NCI-H345 (cell line): ENCODE measurements at regions not wholly inside any gene's neighbourhood (a gene's known extent, or its start where the extent isn't known, plus 50 kb on each side); places are given as distances from the start of the nearest gene placed in this dataset.
A peak's percentile ranks its signal among the peaks of the same experiment; 100 is the strongest.

Experiments used
- DNase-seq: peaks from one replicate; lab custom pipeline; 2025; lab: John Stamatoyannopoulos, UW

GRCh38 chr11:87425391-87425790 lies 387.7 kb downstream of the TMEM135 start:
- no peak for DNase-seq

- no peak for DNase-seq
Observed at GRCh38 chr11:87423161-87423560, 385.4 kb downstream of the TMEM135 start.

- DNase-seq: no peak
Observed at GRCh38 chr11:87422566-87422965, 384.8 kb downstream of the TMEM135 start.

- DNase-seq: peak; percentile 81
Observed at GRCh38 chr11:87421422-87421821, 383.7 kb downstream of the TMEM135 start.

GRCh38 chr11:87417951-87418350 lies 380.2 kb downstream of the TMEM135 start:
- DNase-seq: no peak

- no peak for DNase-seq
Observed at GRCh38 chr11:87405843-87406242, 368.1 kb downstream of the TMEM135 start.

GRCh38 chr11:87405356-87405755 lies 367.6 kb downstream of the TMEM135 start:
- DNase-seq: no peak

GRCh38 chr11:87401653-87402052 lies 363.9 kb downstream of the TMEM135 start:
- no peak for DNase-seq

- no peak for DNase-seq
Observed at GRCh38 chr11:87399341-87399740, 361.6 kb downstream of the TMEM135 start.

- DNase-seq: no peak
Observed at GRCh38 chr11:87398931-87399330, 361.2 kb downstream of the TMEM135 start.

GRCh38 chr11:87397011-87397865 lies 359.5 kb downstream of the TMEM135 start:
- DNase-seq: no peak

- no peak for DNase-seq
Observed at GRCh38 chr11:87394924-87395323, 357.2 kb downstream of the TMEM135 start.

- no peak for DNase-seq
Observed at GRCh38 chr11:87392665-87393064, 354.9 kb downstream of the TMEM135 start.

GRCh38 chr11:87391496-87391895 lies 353.8 kb downstream of the TMEM135 start:
- DNase-seq: no peak

- DNase-seq: no peak
Observed at GRCh38 chr11:87384078-87384729, 346.5 kb downstream of the TMEM135 start.

- DNase-seq: no peak
Observed at GRCh38 chr11:87374038-87374807, 336.5 kb downstream of the TMEM135 start.
